NCI-H1930 (cell line): ENCODE measurements at regions not wholly inside any gene's neighbourhood (a gene's known extent, or its start where the extent isn't known, plus 50 kb on each side); places are given as distances from the start of the nearest gene placed in this dataset.
"Not testable (repeated sequence)": the region's sequence is repeated elsewhere in the genome, so short reads cannot be mapped to it uniquely, and the experiment has no call there.

ENCODE experiments used
- DNase-seq, 2 experiments: peaks; one replicate each; lab custom pipeline; 2025; lab: John Stamatoyannopoulos, UW

DNA sequence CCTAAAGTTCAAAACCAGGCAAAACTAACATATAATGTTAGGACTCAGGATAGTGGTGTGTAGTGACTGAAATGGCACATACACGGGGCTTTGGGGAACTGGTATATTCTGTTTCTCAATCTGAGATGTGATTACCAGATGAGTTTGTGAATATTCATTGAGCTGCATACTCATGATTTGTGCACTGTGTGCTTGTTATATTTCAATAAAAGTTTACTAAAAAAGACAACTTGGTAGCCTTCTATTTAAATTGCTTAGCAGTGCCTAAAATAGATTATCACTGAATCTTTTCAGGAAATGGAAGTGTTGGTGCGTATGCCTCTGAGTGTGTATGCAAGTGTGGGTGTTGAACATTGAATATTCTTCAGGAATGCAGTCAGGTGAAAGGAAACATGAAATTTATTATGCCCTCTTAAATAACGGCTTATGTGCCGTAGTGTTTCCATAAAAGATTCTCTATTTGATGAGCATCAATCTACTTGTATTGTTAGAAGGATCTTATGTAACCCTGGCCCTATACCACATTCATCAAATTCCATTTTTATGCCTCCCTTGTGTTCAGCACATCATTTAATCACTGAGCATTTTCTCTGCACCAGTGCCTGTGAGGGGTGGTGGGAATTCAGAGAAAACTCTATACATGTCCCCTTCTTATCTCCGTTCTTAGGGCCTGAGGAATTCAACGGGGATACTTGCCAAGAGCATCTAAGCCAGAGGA is 82.6 kb upstream of the AUTS2 start:
- DNase-seq = no peak

DNA sequence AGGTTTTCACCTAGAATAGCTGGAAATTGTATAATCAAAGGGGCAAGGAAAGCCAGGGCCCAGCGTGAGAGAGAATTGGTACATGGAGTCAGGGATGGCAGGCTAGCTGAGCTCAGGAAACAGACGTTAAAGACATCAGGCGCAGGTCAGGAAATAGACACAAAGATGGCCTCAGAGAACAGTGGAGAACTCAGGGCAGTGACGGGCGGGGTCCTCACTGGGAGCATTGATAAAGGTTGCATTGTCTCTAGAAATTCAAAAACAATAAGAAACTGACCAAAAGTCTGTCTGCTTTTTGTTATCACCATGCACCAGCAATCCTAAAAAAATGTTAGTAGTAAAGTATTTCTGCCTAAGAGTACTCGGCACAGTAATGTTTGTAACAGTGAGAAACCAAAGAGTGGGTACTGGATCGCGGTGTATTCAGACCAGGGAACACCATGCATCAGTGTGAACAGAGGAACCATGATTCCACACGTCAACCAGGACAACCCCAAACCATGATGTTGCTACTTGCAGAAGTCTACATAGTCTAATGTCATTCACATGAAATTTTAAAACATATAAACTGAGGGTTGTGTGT is 81.9 kb upstream of the AUTS2 start:
- no peak for DNase-seq

DNA sequence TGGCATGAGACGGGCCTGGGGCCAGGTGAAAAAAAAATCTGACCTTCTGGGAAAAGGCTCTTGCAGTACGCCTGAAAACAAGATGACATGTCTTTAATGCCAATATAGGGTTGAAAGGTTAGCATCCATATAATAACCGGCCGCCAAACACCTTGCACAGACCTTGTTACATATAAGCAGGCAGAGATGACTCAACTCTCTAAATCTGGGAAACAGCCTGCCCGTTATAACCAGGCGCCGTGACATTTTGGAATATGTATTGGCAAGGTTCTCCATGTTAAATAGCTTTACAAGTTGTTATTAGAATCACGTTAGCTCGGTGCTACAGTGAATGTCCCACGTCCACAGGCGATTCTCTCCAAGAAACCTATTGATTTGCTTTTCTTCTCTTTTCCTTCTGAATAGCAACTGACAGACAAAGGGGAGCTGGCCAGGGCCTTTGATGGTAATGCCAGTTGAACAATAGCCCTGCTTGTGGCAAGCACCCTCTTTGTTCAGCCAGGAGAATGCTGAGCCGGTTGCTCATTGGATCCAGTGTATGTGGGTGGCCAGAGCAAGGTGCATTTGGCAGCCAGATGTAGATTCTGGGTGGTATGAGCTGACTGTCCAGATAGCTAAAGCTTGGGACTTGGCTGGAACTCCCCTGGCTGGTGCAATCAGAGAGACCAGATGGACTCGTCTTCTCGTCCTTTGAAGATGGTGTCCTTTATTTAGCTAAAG is 80.1 kb upstream of the AUTS2 start:
- DNase-seq = no peak

DNA sequence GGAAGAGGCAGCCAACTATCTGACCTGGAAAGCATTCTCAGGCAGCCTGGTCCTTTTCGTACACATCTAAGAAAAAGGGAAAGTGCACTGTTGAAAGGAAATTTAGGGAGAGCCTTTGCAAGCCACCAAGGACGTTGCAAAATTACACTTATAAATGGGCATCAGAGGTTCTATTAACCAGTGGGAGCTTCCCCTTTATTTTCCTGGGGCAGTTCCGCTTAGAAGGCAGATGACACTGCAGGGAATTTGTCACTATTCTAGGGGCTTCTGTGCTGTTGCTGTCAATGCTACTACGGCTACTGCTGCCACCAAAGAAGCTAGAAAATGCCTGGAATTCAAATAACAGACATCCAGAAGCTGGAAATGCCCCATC is 79.6 kb upstream of the AUTS2 start:
- DNase-seq = no peak

DNA sequence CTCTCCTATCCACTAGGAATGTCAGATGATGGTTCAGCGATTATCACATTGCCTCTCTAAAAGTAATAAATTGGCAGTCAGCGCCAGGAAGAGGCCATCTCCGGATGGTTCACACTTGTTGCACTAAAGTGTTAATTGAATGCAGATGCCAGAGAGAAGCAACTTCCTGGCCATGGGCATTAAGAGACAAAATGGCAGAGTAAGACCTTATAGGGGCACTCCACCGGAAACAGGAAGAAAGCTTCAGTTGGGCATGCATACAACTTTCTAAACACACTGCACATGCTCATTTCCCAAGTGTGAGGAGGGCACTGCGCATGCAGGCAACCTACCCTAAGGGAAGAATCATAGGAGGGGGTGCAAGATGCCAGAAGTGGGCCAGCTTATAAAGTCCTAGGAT is 71.7 kb upstream of the AUTS2 start:
- no peak for DNase-seq

DNA sequence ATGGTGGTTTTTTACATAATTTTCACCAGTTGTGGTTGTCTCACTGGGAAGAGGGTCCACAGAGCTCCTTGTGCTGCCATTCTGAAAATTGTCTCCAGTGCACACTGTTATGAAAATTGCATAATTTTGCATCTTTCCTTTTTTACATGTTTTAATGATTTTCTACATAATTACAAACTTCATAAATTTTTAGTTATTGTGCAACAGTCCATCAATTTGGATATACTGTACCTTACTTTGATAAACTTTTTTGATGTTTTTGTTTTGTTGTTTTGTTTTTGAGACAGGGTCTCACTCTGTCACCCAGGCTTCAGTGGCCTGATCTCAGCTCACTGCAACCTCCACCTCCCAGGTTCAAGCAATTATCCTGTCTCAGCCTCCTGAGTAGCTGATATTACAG is 70.6 kb upstream of the AUTS2 start:
- DNase-seq = no peak

DNA sequence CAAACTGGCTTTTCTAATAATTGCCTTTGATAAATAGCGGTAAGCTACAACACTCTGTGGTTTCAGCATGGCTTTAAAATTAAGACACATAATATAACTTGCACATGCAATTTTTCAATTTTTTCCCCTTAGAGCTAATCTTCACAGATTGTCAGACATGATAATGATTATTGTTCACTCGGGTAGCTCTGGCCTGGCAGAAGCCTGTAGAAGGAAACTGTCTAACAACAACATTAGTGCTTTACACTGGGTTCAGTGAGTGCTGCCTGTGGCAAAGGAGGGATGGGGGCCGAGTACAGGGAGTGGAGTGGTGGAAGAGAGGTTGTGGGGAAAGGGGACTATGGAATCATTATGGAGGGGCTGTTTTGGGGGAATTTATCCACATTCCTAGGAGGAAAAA is 67.2 kb upstream of the AUTS2 start:
- DNase-seq = no peak

DNA sequence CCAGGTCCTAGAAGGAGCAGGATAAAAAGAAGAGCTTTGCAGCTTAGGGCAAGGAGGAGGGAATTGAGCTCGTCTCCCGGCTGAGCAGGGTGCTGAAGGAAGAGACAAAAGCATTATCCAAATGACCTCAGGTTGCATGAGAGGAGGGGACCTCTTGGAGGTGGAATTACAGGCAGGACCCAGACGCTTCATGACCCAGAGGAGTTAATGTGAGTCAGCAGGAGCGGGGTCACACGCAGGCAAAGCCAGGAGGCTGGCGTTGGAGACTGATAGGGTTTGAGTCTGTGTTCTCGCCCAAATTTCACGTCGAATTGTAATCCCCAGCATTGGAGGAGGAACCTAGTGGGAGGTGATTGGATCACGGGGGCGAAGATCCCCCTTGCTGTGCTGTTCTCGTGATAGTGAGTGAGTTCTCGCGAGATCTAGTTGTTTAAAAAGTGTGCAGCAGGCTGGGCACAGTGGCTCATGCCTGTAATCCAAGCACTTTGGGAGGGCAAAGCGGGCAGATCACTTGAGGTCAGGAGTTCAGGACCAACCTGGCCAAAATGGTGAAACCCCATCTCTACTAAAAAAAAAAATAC is 63.7 kb upstream of the AUTS2 start:
- DNase-seq = no peak

DNA sequence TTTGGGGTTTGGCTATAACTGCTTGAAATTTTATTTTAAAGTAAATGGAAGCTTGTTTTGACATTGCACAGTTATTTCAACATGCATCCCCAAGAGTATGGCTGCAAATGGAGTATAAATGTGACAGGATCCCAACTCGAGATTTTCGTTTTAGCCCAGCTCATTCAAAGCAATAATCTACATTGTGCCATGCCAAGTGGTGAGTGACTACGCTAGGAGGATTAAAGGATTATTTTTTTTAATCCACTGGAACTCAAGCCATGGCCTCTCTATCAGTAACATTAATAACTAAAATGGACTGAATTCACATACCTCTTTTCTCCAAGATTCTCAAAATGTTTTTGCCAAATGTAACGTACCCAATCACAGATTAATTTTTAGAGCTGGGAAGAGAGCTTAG is 60.6 kb upstream of the AUTS2 start:
- no peak for DNase-seq

DNA sequence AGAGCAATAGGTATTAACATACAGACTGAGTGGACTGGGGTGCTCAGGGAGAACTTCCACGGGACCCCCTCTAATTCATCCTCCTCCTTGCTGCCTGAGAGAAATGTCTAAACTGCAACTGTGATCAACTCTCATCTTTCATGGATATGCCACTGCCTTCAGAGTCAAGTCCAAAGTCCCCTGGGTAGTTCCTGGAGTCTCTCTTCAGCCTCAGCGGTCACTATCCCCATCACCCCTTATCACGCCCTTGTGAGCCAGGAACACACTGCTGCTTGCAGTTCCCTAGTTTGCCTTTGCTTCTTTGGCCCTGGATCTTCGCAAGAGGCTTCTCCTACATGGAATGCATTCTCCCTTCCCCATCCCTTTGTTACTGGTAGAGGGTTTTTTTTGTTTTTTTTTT is 58.7 kb upstream of the AUTS2 start:
- DNase-seq = no peak

DNA sequence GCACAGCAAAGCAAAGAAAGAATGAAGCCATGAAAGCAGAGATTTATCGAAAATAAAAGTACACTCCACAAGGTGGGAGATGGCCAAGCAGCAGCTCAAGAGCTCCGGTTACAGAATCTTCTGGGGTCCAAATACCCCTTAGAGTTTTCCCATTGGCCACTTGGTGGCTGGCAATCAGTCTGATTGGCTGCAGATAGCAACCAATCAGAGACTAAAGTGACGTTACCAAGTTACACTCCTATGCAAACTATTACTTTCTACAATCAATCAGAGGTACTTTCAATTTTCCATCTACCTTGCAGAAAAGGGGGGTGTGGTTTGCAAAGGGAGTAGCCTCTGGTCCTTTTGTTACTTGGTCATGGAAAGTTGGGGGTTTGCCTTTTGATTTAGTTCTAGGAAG is 58.0 kb upstream of the AUTS2 start:
- no peak for DNase-seq

DNA sequence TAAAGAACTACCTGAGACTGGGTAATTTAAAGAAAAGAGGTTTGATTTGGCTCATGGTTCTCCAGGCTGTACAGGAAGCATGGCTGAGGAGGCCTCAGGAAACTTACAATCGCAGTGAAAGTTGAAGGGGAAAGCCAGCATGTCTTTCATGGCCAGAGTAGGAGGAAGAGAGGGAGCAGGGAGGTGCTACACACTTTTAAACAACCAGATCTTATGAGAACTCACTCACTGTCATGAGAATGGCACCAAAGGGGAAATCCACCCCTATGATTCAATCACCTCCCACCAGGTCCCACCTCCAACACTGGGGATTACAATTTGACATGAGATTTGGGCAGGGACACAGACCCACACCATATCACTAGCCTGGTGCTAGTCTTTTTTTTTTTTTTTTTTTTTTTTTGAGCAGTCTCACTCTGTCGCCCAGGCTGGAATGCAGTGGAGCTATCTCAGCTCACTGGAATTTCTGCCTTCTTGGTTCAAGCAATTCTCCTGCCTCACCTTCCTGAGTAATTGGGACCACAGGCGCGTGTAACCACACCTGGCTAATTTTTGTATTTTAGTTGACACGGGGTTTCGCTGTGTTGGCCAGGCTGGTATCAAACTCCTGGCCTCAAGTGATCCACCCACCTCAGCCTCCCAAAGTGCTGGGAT is 56.4 kb upstream of the AUTS2 start:
- not testable (repeated sequence) for DNase-seq

DNA sequence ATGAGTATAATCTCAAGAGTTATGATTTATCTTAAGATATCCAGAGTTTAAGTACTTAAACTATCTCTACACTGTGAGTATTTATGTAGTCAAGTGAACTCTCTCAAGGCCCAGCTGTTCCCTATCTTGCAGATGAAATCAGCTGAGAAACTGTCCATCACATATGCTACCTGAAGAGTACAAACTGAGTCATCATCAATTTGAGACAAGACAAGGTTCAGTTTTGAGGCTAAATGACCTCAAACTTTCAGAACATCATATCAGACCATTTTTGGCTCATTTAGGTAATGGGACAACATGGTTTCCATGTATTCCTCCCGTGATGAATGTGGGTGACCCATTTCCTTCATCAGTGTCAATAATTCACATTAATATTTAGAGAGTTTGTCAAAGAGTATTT is 53.1 kb upstream of the AUTS2 start:
- no peak for DNase-seq
